ENCODE measurements at regions not wholly inside any gene's neighbourhood (a gene's known extent, or its start where the extent isn't known, plus 50 kb on each side); places are given as distances from the start of the nearest gene placed in this dataset.

DNA sequence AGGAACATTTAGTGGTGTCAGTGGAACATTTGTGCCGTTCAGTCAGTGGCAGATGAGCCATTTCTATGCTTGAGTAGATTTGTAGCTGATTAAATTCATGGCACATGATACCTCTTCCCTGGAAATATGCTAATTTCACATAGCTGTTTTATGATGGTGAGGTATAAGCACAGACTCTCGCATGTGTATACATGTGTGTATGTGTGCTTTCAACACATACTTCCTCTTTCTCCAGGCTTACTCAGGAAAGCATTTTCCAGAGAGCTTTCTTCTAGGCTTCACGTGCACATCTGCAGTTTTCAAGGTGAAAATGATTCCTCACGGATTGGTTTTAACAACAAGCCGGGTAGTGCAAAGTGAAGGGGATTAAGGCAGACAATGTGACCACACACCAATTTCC lies 396.5 kb downstream of the HDGFL1 start:
- TF ChIP-seq, protein P1, sequence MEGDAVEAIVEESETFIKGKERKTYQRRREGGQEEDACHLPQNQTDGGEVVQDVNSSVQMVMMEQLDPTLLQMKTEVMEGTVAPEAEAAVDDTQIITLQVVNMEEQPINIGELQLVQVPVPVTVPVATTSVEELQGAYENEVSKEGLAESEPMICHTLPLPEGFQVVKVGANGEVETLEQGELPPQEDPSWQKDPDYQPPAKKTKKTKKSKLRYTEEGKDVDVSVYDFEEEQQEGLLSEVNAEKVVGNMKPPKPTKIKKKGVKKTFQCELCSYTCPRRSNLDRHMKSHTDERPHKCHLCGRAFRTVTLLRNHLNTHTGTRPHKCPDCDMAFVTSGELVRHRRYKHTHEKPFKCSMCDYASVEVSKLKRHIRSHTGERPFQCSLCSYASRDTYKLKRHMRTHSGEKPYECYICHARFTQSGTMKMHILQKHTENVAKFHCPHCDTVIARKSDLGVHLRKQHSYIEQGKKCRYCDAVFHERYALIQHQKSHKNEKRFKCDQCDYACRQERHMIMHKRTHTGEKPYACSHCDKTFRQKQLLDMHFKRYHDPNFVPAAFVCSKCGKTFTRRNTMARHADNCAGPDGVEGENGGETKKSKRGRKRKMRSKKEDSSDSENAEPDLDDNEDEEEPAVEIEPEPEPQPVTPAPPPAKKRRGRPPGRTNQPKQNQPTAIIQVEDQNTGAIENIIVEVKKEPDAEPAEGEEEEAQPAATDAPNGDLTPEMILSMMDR (IDR thresholded peaks at IDR 0.05; ENCODE audit: low read depth, low read length, poor library complexity, severe bottlenecking): no peak
- no peak for TF ChIP-seq EZH2phosphoT487 (IDR thresholded peaks at IDR 0.05; ENCODE audit: borderline replicate concordance, low read length)

Data from DOHH2 (cell line).